HG03565 (cell line): ENCODE measurements at regions not wholly inside any gene's neighbourhood (a gene's known extent, or its start where the extent isn't known, plus 50 kb on each side); places are given as distances from the start of the nearest gene placed in this dataset.
"Not testable (repeated sequence)": the region's sequence is repeated elsewhere in the genome, so short reads cannot be mapped to it uniquely, and the experiment has no call there.

Experiments
- ATAC-seq: cut with Tn5 transposase; IDR thresholded peaks from one replicate; pipeline ENCODE4 v1.9.1; 2021; ENCODE audit warnings: mild to moderate bottlenecking, moderate library complexity; ENCODE audit not compliant: unreplicated experiment

GRCh38 chr15:35286721-35287120, 201.6 kb upstream of the NANOGP8 start:
- no peak for ATAC-seq

GRCh38 chr15:35282965-35283496, 197.9 kb upstream of the NANOGP8 start:
- ATAC-seq: no peak

- no peak for ATAC-seq
Measured at GRCh38 chr15:35281515-35281914, 196.4 kb upstream of the NANOGP8 start.

- ATAC-seq: no peak
Measured at GRCh38 chr15:35279811-35280210, 194.7 kb upstream of the NANOGP8 start.

GRCh38 chr15:35271371-35272043, 186.4 kb upstream of the NANOGP8 start:
- no peak for ATAC-seq

- no peak for ATAC-seq
Measured at GRCh38 chr15:35260941-35261340, 175.8 kb upstream of the NANOGP8 start.

GRCh38 chr15:35260274-35260673, 175.2 kb upstream of the NANOGP8 start:
- not testable (repeated sequence) for ATAC-seq

- ATAC-seq: no peak
Measured at GRCh38 chr15:35256551-35256950, 171.5 kb upstream of the NANOGP8 start.

GRCh38 chr15:35256141-35256540, 171.0 kb upstream of the NANOGP8 start:
- ATAC-seq: no peak

- ATAC-seq: not testable (repeated sequence)
Measured at GRCh38 chr15:35254908-35255307, 169.8 kb upstream of the NANOGP8 start.

GRCh38 chr15:35254062-35254461, 169.0 kb upstream of the NANOGP8 start:
- ATAC-seq: no peak

GRCh38 chr15:35252351-35252865, 167.3 kb upstream of the NANOGP8 start:
- ATAC-seq: no peak

- ATAC-seq: no peak
Measured at GRCh38 chr15:35247150-35247549, 162.1 kb upstream of the NANOGP8 start.

GRCh38 chr15:35246451-35246850, 161.4 kb upstream of the NANOGP8 start:
- no peak for ATAC-seq

- not testable (repeated sequence) for ATAC-seq
Measured at GRCh38 chr15:35245681-35246080, 160.6 kb upstream of the NANOGP8 start.

GRCh38 chr15:35244227-35244626, 159.1 kb upstream of the NANOGP8 start:
- ATAC-seq: no peak

GRCh38 chr15:35243758-35244157, 158.7 kb upstream of the NANOGP8 start:
- no peak for ATAC-seq

GRCh38 chr15:35239693-35240092, 154.6 kb upstream of the NANOGP8 start:
- ATAC-seq: not testable (repeated sequence)

GRCh38 chr15:35238448-35238847, 153.4 kb upstream of the NANOGP8 start:
- not testable (repeated sequence) for ATAC-seq

GRCh38 chr15:35229085-35229484, 144.0 kb upstream of the NANOGP8 start:
- ATAC-seq: no peak

GRCh38 chr15:35218215-35218614, 133.1 kb upstream of the NANOGP8 start:
- ATAC-seq: no peak

- no peak for ATAC-seq
Measured at GRCh38 chr15:35215093-35215492, 130.0 kb upstream of the NANOGP8 start.
